H1 (cell line): ENCODE measurements at regions not wholly inside any gene's neighbourhood (a gene's known extent, or its start where the extent isn't known, plus 50 kb on each side); places are given as distances from the start of the nearest gene placed in this dataset.

ENCODE experiments used
- CTCF ChIA-PET: fragments of 300-600 bp; sonication (Branson Sonifier 250); formaldehyde crosslinking; loops from one replicate; lab custom pipeline; 2021; ENCODE audit not compliant: partially characterized antibody; lab: Charles Lee
- POLR2A ChIA-PET: fragments of 300-600 bp; sonication (Branson Sonifier 250); formaldehyde crosslinking; loops from one replicate; lab custom pipeline; 2021; ENCODE audit warnings: inconsistent platforms; ENCODE audit not compliant: partially characterized antibody; lab: Charles Lee
- DNase-seq, 2 experiments: peaks; one replicate each; pipeline versions ENCODE4 v3.0.0 to v3.0.0-alpha.2; 2010 to 2022; ENCODE audit warnings: low spot score in 2 of 2, low read depth in 1 of 2, mixed read lengths in 1 of 2
- FAIRE-seq: peaks from 2 replicates; lab custom pipeline; 2011; peaks lifted over from hg19 to GRCh38; lab: Jason Lieb, UNC
- H2AFZ ChIP-seq: 2 replicates; pipeline ENCODE4 v1.8.1; 2012; ENCODE audit warnings: low read length, inconsistent platforms
- H2AK5ac ChIP-seq: 2 replicates; pipeline ENCODE4 v1.6.1; 2013; ENCODE audit warnings: low read depth, low read length
- H2BK120ac ChIP-seq: replicated peaks from 2 replicates; pipeline ENCODE3; 2013; ENCODE audit warnings: low read depth, low read length, inconsistent platforms
- H2BK12ac ChIP-seq: 2 replicates; pipeline ENCODE4 v1.6.1; 2013; ENCODE audit warnings: low read depth, low read length
- H2BK15ac ChIP-seq: 2 replicates; pipeline ENCODE4 v1.6.1; 2013; ENCODE audit warnings: low read length
- H2BK20ac ChIP-seq: 2 replicates; pipeline ENCODE4 v1.6.1; 2013; ENCODE audit warnings: low read length
- H2BK5ac ChIP-seq: 2 replicates; pipeline ENCODE4 v1.6.1; 2013; ENCODE audit warnings: low read depth, low read length
- H3K14ac ChIP-seq: 2 replicates; pipeline ENCODE4 v1.6.1; 2013; ENCODE audit warnings: inconsistent platforms; ENCODE audit not compliant: insufficient read length
- H3K18ac ChIP-seq: 2 replicates; pipeline ENCODE4 v1.6.1; 2013; ENCODE audit warnings: low read length; ENCODE audit errors: extremely low read depth
- H3K23ac ChIP-seq: 2 replicates; pipeline ENCODE4 v1.6.1; 2013; ENCODE audit warnings: inconsistent platforms; ENCODE audit not compliant: insufficient read length
- H3K23me2 ChIP-seq: 2 replicates; pipeline ENCODE4 v1.6.1; 2013; ENCODE audit warnings: low read depth, low read length
- H3K27ac ChIP-seq: 2 replicates; pipeline ENCODE4 v1.6.1; 2011; ENCODE audit warnings: low read depth, low read length, inconsistent platforms
- H3K27me3 ChIP-seq, 4 experiments: replicated peaks in 1 of 4; 1 replicate in 1 of 4; 2 replicates in 3 of 4; pipeline versions ENCODE4 v1.6.1 to v1.8.1; 2011 to 2013; ENCODE audit warnings: low read length in 3 of 4, mild to moderate bottlenecking in 3 of 4, inconsistent platforms in 2 of 4, mixed read lengths in 2 of 4, moderate library complexity in 1 of 4; ENCODE audit not compliant: control insufficient read depth in 3 of 4, insufficient read depth in 3 of 4; ENCODE audit errors: extremely low read depth in 1 of 4
- H3K36me3 ChIP-seq, 4 experiments: 2 replicates each; pipeline versions ENCODE4 v1.6.1 to v1.8.1; 2011 to 2013; ENCODE audit warnings: mild to moderate bottlenecking in 4 of 4, low read length in 3 of 4, moderate library complexity in 2 of 4, control low read depth in 1 of 4, inconsistent platforms in 1 of 4; ENCODE audit not compliant: insufficient read depth in 4 of 4, control insufficient read depth in 2 of 4
- H3K4ac ChIP-seq: replicated peaks from 2 replicates; pipeline ENCODE3; 2013; ENCODE audit warnings: low read length, low read depth, mixed read lengths, inconsistent platforms; ENCODE audit not compliant: insufficient read length
- H3K4me1 ChIP-seq, 4 experiments: replicated peaks in 1 of 4; 1 replicate in 1 of 4; 2 replicates in 3 of 4; pipeline versions ENCODE4 v1.6.1 to v1.8.1; 2011 to 2013; ENCODE audit warnings: low read length in 3 of 4, inconsistent platforms in 2 of 4, mixed read lengths in 1 of 4; ENCODE audit not compliant: insufficient read depth in 4 of 4, control insufficient read depth in 3 of 4
- H3K4me2 ChIP-seq, 2 experiments: 2 replicates each; pipeline versions ENCODE4 v1.6.1 to v1.8.1; 2011 to 2013; ENCODE audit warnings: low read depth in 2 of 2, low read length in 2 of 2, control low read depth in 1 of 2, inconsistent platforms in 1 of 2, mild to moderate bottlenecking in 1 of 2; ENCODE audit not compliant: insufficient read depth in 1 of 2
- H3K4me3 ChIP-seq, 4 experiments: fragments of 200-600, 300-600 bp in 1 of 4; sonication (generic), shearing (Covaris generic), sonication (Bioruptor Twin) in 1 of 4; 2 replicates each; pipeline versions ENCODE4 v1.5.1 to v1.8.1; 2011 to 2016; ENCODE audit warnings: low read length in 4 of 4, low read depth in 3 of 4, control low read depth in 2 of 4, inconsistent platforms in 2 of 4, mild to moderate bottlenecking in 2 of 4, mixed read lengths in 1 of 4, moderate library complexity in 1 of 4; ENCODE audit not compliant: insufficient read depth in 2 of 4; ENCODE audit errors: extremely low read depth in 1 of 4
- H3K56ac ChIP-seq: replicated peaks from 2 replicates; pipeline ENCODE3; 2013; ENCODE audit warnings: low read depth, mild to moderate bottlenecking, mixed read lengths, low read length, inconsistent platforms; ENCODE audit not compliant: insufficient read length
- H3K79me1 ChIP-seq: 2 replicates; pipeline ENCODE4 v1.6.1; 2013; ENCODE audit warnings: low read depth, low read length, control low read depth
- H3K79me2 ChIP-seq, 2 experiments: 2 replicates each; pipeline versions ENCODE4 v1.6.1 to v1.8.1; 2012 to 2013; ENCODE audit warnings: low read length in 2 of 2, mild to moderate bottlenecking in 2 of 2, inconsistent platforms in 1 of 2; ENCODE audit not compliant: insufficient read depth in 2 of 2, control insufficient read depth in 1 of 2
- H3K9ac ChIP-seq, 4 experiments: replicated peaks in 1 of 4; 1 replicate in 1 of 4; 2 replicates in 3 of 4; pipeline versions ENCODE4 v1.6.1 to v1.8.1; 2011 to 2013; ENCODE audit warnings: low read depth in 3 of 4, low read length in 3 of 4, control low read depth in 2 of 4, mild to moderate bottlenecking in 2 of 4, moderate library complexity in 2 of 4, inconsistent platforms in 1 of 4; ENCODE audit errors: extremely low read depth in 1 of 4
- H3K9me3 ChIP-seq, 2 experiments: 2 replicates each; pipeline versions ENCODE4 v1.6.1 to v1.8.1; 2012 to 2013; ENCODE audit warnings: mild to moderate bottlenecking in 2 of 2, moderate library complexity in 2 of 2, control low read depth in 1 of 2, inconsistent platforms in 1 of 2, low read depth in 1 of 2, low read length in 1 of 2, mixed read lengths in 1 of 2; ENCODE audit not compliant: insufficient read depth in 2 of 2
- H4K20me1 ChIP-seq, 2 experiments: replicated peaks in 1 of 2; 2 replicates each; pipeline versions ENCODE3 to v1.8.1; 2011 to 2013; ENCODE audit warnings: inconsistent platforms in 2 of 2, low read length in 2 of 2, mild to moderate bottlenecking in 1 of 2; ENCODE audit not compliant: insufficient read depth in 2 of 2, control insufficient read depth in 1 of 2
- H4K5ac ChIP-seq: 2 replicates; pipeline ENCODE4 v1.6.1; 2013; ENCODE audit warnings: low read length, low read depth, mixed read lengths, inconsistent platforms; ENCODE audit not compliant: insufficient read length
- H4K8ac ChIP-seq: 2 replicates; pipeline ENCODE4 v1.8.0; 2013; ENCODE audit warnings: mild to moderate bottlenecking, moderate library complexity, low read length, inconsistent platforms; ENCODE audit not compliant: insufficient read depth; ENCODE audit errors: extremely low read depth
- H4K91ac ChIP-seq: replicated peaks from 2 replicates; pipeline ENCODE3; 2013; ENCODE audit warnings: low read length, mixed read lengths, inconsistent platforms; ENCODE audit not compliant: insufficient read length
- CEBPB ChIP-seq: IDR thresholded peaks from 2 replicates; pipeline ENCODE4 v1.6.1; 2012; ENCODE audit warnings: low read depth, low read length
- GTF2F1 ChIP-seq: IDR thresholded peaks from 2 replicates; pipeline ENCODE4 v1.6.1; 2012; ENCODE audit warnings: low read depth, low read length, improper control_type of control experiment, borderline replicate concordance
- MAFK ChIP-seq: IDR thresholded peaks from 2 replicates; pipeline ENCODE4 v1.6.1; 2012; ENCODE audit warnings: low read depth, mild to moderate bottlenecking, improper control_type of control experiment, low read length
- RFX5 ChIP-seq: IDR thresholded peaks from 2 replicates; pipeline ENCODE4 v1.6.1; 2011; ENCODE audit warnings: low read depth, low read length, improper control_type of control experiment, borderline replicate concordance
- SP1 ChIP-seq: IDR thresholded peaks from 2 replicates; pipeline ENCODE4 v1.6.1; 2011; ENCODE audit warnings: low read depth, low read length
- SP4 ChIP-seq: IDR thresholded peaks from 2 replicates; pipeline ENCODE4 v1.6.1; 2012; ENCODE audit warnings: low read length, inconsistent platforms
- TAF7 ChIP-seq: optimal IDR thresholded peaks from 2 replicates; pipeline ENCODE3; 2011; ENCODE audit warnings: low read depth, mild to moderate bottlenecking, inconsistent platforms, low read length, moderate library complexity, borderline replicate concordance
- WGBS, 2 experiments: shearing (Covaris generic) in 1 of 2; methylation state at CpG; one replicate each; pipeline versions ENCODE4 v1.1.6 to v1.1.7; 2013 to 2015; ENCODE audit warnings: low lambda C conversion rate in 2 of 2, mixed read lengths in 2 of 2, inconsistent platforms in 1 of 2, low coverage in 1 of 2, missing lambda C conversion rate in 1 of 2; ENCODE audit not compliant: insufficient replicate concordance in 2 of 2, insufficient coverage in 1 of 2, insufficient read length in 1 of 2; ENCODE audit errors: extremely low coverage in 1 of 2, missing lambda C conversion rate in 1 of 2; 5-methylcytosine and 5-hydroxymethylcytosine counted together

DNA sequence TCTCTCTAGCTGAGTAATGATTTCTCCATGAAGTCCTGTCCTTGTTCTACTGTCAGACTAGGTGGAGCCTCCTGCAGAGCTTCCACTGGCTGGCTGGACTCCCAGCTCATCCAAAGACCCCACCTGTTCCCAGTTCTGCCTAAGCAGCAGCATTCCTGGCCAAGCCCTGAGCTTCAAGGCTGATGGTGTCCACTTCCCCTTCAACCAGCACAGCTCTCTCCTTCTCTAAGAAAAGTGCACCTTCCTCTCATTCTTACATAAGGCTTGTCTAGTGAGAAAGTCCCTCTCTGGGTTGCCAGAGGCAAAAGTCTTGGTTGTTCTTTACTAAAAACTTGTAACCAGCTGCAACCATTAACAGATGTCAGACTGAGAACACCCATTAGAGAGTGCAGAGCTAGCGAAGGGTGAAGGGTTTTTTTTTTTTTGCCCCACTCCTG is 58.9 kb downstream of the CXCR4 start:
- Histone ChIP-seq H2AFZ (no peak overlapping the region), H3K4me3 (no peak overlapping the region), H3K4me1 (no peaks in the 10 kb centered on the region; a peak in 1 of 7 replicates), H3K79me1 (no peaks in the 10 kb centered on the region), H2BK20ac (no peak overlapping the region), H4K5ac (no peak overlapping the region), H4K8ac (no peak overlapping the region), H3K23ac (no peak overlapping the region), H3K23me2 (no peaks in the 10 kb centered on the region; the same call in 1 of the 2 replicates), H3K9me3 (no peaks in the 10 kb centered on the region)
- 93% methylated on average over 1 of the region's 1 CpG; no CpG with 5 or more reads in 1 of the 2 experiments for WGBS, 2 experiments
- POLR2A ChIA-PET, result no interaction called here
- CTCF ChIA-PET, result interaction anchor here (0.6 to 2.4 kb wide), 6 partner anchors 15 to 145 kb away, joined by 3 to 10 read pairs (median 5); no protein-coding TSS in a partner anchor
- TF ChIP-seq TAF7 (no peak), GTF2F1 (no peak), MAFK (no peak), SP1 (no peak), RFX5 (no peak), SP4 (no peak), CEBPB (no peak)
- TF ChIP-seq, all 59 proteins: peak for 0
- no peak overlapping the region for H2AK5ac ChIP-seq
- H2BK5ac ChIP-seq, result no peak overlapping the region
- H3K79me2 ChIP-seq, result no peaks in the 10 kb centered on the region
- no peak overlapping the region for H3K9ac ChIP-seq
- no peaks in the 10 kb centered on the region for H3K27me3 ChIP-seq
- H3K27ac ChIP-seq, result no peak overlapping the region
- no peak overlapping the region for H3K56ac ChIP-seq
- H3K4me2 ChIP-seq, result no peak overlapping the region
- no peaks in the 10 kb centered on the region for H3K36me3 ChIP-seq
- FAIRE-seq (no peak), DNase-seq (no peak)
- no peaks in the 10 kb centered on the region for H4K20me1 ChIP-seq
- H4K91ac ChIP-seq, result no peak overlapping the region
- H2BK12ac ChIP-seq, result no peak overlapping the region
- no peak overlapping the region for H3K18ac ChIP-seq
- no peak overlapping the region for H2BK120ac ChIP-seq
- no peak overlapping the region for H3K4ac ChIP-seq
- H2BK15ac ChIP-seq, result no peak overlapping the region
- H3K14ac ChIP-seq, result no peak overlapping the region
